Neutrophil (primary cell): ENCODE measurements at regions not wholly inside any gene's neighbourhood (a gene's known extent, or its start where the extent isn't known, plus 50 kb on each side); places are given as distances from the start of the nearest gene placed in this dataset.

Experiments
- H3K27ac ChIP-seq: fragments of 200-600 bp; sonication (generic); 2 replicates; pipeline ENCODE4 v1.5.1; 2016; ENCODE audit warnings: mild to moderate bottlenecking, moderate library complexity
- H3K27me3 ChIP-seq: fragments of 200-600 bp; sonication (generic); 2 replicates; pipeline ENCODE4 v1.6.0; 2016; ENCODE audit warnings: mild to moderate bottlenecking
- H3K36me3 ChIP-seq: fragments of 200-600 bp; sonication (generic); 2 replicates; pipeline ENCODE4 v1.5.1; 2017
- H3K4me1 ChIP-seq, 2 experiments: fragments of 200-600 bp in 1 of 2; sonication (generic) in 1 of 2; 1 replicate in 1 of 2; 2 replicates in 1 of 2; pipeline versions ENCODE4 v1.5.1 to v1.6.1; 2013 to 2016; ENCODE audit warnings: low read depth in 1 of 2, low read length in 1 of 2, mild to moderate bottlenecking in 1 of 2, moderate library complexity in 1 of 2; ENCODE audit not compliant: control insufficient read depth in 1 of 2, insufficient read depth in 1 of 2
- H3K4me3 ChIP-seq, 2 experiments: fragments of 200-600 bp in 1 of 2; sonication (generic) in 1 of 2; 1 replicate in 1 of 2; 2 replicates in 1 of 2; pipeline ENCODE4 v1.5.1; 2013 to 2016; ENCODE audit warnings: low read depth in 1 of 2, low read length in 1 of 2, mild to moderate bottlenecking in 1 of 2, moderate library complexity in 1 of 2
- H3K9me3 ChIP-seq: fragments of 200-600 bp; sonication (generic); 2 replicates; pipeline ENCODE4 v1.5.1; 2016
- CTCF ChIP-seq: fragments of 200-600 bp; sonication (generic); IDR thresholded peaks from 2 replicates; pipeline ENCODE4 v1.5.1; 2016; ENCODE audit warnings: antibody characterized with exemption

DNA sequence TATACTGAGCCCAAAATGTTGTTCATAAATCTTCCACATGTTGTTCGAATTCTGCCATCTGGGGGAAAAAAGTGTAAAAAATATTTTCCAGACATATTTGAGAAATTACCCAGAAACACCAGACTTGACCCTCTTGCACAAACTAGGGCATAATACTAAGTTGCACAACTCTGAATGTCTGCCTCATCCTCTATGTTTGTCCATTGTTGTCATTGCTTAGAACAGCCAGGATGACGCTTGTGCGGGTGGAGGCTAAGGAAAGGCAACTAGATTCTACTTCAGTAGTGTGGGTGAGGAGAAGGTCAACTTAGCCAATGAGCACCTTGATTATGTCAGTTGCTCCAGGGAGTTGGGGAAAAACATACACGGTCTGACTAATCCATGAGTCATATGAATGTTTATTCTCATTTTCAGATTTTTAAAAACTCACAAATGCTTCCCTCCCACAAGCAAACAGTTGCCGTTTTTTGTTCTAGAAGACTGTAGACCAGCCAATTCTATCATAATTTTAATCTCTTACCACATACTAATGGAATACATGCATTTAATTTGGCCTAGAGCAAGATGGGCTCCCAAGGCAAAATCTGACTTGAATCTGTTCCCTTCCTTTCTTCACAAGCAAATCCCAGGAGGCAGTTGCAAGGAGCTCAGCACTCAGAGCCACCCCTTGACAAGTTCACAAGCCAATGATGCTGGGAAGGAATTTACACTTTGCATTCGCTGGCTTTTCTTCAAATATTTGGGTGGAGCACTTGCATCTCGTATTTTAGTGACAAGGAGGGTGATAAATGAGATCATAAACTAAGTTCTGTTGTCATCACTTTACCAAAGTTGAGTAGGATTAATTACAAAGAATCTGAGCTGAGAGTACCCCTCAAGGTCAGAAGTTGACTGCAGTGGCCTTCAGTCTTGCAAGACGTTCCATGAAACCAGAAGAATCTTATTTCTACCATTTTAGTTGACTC is 163.2 kb upstream of the TWIST2 start:
- no peaks in the 10 kb centered on the region for H3K9me3 ChIP-seq
- H3K27ac ChIP-seq = no peak overlapping the region
- no peaks in the 10 kb centered on the region for H3K36me3 ChIP-seq
- H3K27me3 ChIP-seq = peaks cover 18% of the 10 kb centered on the region
- H3K4me1 ChIP-seq = no peaks in the 10 kb centered on the region
- H3K4me3 ChIP-seq = no peak overlapping the region
- TF ChIP-seq CTCF = no peak

GRCh38 chr2:238685327-238685709 is 162.6 kb upstream of the TWIST2 start:
- H3K4me1 ChIP-seq = no peaks in the 10 kb centered on the region

GRCh38 chr2:238685713-238686112 is 162.2 kb upstream of the TWIST2 start:
- no peak overlapping the region for H3K4me3 ChIP-seq
- no peak for TF ChIP-seq CTCF
- no peaks in the 10 kb centered on the region for H3K9me3 ChIP-seq
- peaks cover 18% of the 10 kb centered on the region for H3K27me3 ChIP-seq
- no peaks in the 10 kb centered on the region for H3K4me1 ChIP-seq
- H3K27ac ChIP-seq = no peak overlapping the region
- H3K36me3 ChIP-seq = no peaks in the 10 kb centered on the region

More at GRCh38 chr2:238685327-238685709, 162.6 kb upstream of the TWIST2 start:
- Histone ChIP-seq H3K27me3 (peaks cover 18% of the 10 kb centered on the region), H3K27ac (no peak overlapping the region), H3K9me3 (no peaks in the 10 kb centered on the region), H3K4me3 (no peak overlapping the region), H3K36me3 (no peaks in the 10 kb centered on the region)
- no peak for TF ChIP-seq CTCF

DNA sequence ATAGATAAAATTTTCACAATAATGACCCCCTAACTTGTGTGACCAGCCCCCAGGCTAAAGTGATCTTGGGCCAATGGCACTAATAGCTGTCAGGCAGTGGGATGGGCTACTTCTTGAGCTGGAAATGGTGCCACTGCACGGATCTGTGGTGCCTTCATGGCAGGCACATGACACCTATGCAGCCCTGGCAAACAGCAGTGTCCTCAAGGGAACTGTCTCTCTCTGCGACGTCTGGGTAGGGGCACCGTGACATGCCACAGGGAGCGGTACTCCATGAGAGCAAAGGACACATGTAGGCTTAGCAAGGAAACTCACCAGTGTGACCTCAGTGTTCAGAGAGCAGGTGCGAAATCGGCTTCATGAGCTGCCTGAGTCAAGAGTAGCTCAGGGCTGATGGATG is 161.7 kb upstream of the TWIST2 start:
- H3K9me3 ChIP-seq = no peaks in the 10 kb centered on the region
- no peaks in the 10 kb centered on the region for H3K36me3 ChIP-seq
- H3K27ac ChIP-seq = no peak overlapping the region
- H3K4me1 ChIP-seq = no peaks in the 10 kb centered on the region
- no peak for TF ChIP-seq CTCF
- H3K27me3 ChIP-seq = peaks cover 14% of the 10 kb centered on the region
- no peak overlapping the region for H3K4me3 ChIP-seq

DNA sequence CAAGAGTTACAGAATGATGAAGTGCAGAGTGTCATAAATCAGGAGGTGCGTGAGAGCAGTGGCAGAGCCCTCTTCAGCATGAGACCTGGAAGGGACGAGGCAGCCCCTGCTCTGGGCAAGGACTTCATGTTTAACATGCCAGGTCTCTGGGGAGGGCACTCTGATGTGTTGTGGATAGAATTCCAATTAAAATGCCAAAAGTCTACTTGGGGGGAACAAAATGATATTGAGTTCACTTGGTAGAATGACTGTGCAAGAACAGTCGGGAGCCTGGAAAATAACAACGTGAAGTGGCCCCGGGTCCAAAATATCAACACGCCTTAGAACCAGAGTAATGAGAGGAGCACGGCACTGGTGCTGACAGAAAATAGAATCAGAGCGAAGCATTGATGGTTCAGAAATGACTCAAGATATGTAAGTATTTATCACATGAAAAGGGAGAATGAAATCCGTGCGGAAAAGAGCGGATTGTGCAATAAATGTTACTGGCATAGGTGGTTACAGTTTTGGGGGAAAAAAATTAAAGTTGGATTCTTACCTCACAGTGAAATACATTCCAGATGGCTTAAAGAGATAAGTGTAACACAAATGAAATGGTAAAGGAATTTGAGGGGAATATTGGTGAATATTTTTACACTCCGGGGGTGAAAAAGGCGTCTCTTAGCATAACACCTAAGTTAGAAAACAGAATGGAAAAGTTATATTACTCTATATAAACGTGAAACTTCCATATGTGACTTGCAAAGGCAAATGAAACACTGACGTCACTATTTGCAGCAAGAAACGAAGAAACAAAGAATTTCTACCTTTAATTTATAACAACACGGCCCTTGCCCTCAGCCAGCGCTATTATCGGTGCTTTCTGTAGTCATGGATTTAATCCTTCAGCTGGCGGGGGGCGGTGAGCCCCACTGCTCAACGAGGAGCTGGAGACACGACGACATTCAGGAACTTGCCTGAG is 159.4 kb upstream of the TWIST2 start:
- H3K27ac ChIP-seq = no peak overlapping the region
- H3K4me1 ChIP-seq = no peaks in the 10 kb centered on the region

More for the DNA sequence above, 159.4 kb upstream of the TWIST2 start:
- Histone ChIP-seq H3K27me3 (peaks cover 9% of the 10 kb centered on the region), H3K4me3 (no peak overlapping the region), H3K9me3 (no peaks in the 10 kb centered on the region), H3K36me3 (no peaks in the 10 kb centered on the region)
- no peak for TF ChIP-seq CTCF
